ENCODE measurements at regions not wholly inside any gene's neighbourhood (a gene's known extent, or its start where the extent isn't known, plus 50 kb on each side); places are given as distances from the start of the nearest gene placed in this dataset.

DNA sequence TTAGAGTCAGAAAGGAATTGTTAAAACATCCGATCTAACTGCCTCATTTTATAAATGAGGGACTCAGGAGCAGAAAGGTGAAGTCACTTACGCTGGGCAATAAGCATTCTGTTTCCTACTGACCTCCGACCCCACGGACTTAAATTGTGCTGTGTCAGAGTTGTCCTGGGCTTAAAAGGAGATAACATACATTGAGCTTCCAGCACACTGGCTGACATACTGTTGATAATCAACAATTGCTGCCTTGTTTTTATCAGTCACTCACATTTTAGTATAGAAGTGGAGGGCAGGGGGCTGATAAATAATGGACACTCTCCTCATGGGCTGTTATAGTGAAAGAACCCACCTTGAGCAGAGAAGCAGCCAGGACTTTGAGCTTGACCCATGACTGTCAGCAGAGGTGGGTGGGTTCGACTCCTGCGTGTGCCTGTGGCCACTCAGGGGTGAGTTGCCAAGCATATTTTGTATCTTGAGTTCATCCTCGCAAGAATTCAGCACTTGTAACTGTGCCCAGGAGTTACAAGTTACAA, 166.5 kb upstream of the JARID2 start:
- Histone ChIP-seq H4K20me1 (ENCODE audit: insufficient read depth, low read length) (no peaks in the 10 kb centered on the region), H3K27ac (ENCODE audit: low read depth, low read length) (no peak overlapping the region), H3K79me2 (ENCODE audit: insufficient read depth, low read length) (no peaks in the 10 kb centered on the region), H2AFZ (ENCODE audit: low read length) (no peak overlapping the region), H3K9me3 (ENCODE audit: low read depth, low read length) (no peaks in the 10 kb centered on the region), H3K4me3 (ENCODE audit: insufficient read depth, low read length) (no peak overlapping the region), H3K4me1 (ENCODE audit: insufficient read depth, low read length) (no peaks in the 10 kb centered on the region), H3K4me2 (ENCODE audit: insufficient read depth, low read length) (no peak overlapping the region), H3K36me3 (ENCODE audit: insufficient read depth, low read length) (no peaks in the 10 kb centered on the region), H3K27me3 (ENCODE audit: insufficient read depth, low read length) (no peaks in the 10 kb centered on the region)
- TF ChIP-seq, protein P1, sequence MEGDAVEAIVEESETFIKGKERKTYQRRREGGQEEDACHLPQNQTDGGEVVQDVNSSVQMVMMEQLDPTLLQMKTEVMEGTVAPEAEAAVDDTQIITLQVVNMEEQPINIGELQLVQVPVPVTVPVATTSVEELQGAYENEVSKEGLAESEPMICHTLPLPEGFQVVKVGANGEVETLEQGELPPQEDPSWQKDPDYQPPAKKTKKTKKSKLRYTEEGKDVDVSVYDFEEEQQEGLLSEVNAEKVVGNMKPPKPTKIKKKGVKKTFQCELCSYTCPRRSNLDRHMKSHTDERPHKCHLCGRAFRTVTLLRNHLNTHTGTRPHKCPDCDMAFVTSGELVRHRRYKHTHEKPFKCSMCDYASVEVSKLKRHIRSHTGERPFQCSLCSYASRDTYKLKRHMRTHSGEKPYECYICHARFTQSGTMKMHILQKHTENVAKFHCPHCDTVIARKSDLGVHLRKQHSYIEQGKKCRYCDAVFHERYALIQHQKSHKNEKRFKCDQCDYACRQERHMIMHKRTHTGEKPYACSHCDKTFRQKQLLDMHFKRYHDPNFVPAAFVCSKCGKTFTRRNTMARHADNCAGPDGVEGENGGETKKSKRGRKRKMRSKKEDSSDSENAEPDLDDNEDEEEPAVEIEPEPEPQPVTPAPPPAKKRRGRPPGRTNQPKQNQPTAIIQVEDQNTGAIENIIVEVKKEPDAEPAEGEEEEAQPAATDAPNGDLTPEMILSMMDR (IDR thresholded peaks at IDR 0.05; ENCODE audit: extremely low read depth, low read depth, low read length): no peak
- peak; percentile 38 for DNase-seq (ENCODE audit: insufficient read length, low spot score, missing footprints)

DNA sequence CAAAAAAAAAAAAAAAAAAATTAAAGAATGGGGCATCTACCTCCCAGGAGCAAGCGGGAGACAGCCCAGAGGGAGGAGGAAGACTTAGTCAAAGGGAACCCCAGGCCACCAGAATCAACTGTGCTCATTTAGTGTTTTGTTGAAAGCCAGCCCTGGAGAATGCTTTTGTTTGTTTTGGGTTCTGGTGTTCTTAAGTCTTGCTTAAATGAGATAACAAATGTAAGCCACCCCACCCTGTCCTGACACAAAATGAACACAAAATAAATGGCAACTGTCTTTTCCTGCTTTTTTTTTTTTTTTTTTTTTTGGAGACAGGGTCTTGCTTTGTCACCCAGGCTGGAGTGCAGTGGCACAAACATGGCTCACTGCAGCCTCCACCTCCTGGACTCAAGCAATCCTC, 165.0 kb upstream of the JARID2 start:
- TF ChIP-seq, protein P1 (IDR thresholded peaks at IDR 0.05; ENCODE audit: extremely low read depth, low read depth, low read length): no peak
- Histone ChIP-seq H3K27ac (ENCODE audit: low read depth, low read length) (no peak overlapping the region), H3K79me2 (ENCODE audit: insufficient read depth, low read length) (no peaks in the 10 kb centered on the region)

DNA sequence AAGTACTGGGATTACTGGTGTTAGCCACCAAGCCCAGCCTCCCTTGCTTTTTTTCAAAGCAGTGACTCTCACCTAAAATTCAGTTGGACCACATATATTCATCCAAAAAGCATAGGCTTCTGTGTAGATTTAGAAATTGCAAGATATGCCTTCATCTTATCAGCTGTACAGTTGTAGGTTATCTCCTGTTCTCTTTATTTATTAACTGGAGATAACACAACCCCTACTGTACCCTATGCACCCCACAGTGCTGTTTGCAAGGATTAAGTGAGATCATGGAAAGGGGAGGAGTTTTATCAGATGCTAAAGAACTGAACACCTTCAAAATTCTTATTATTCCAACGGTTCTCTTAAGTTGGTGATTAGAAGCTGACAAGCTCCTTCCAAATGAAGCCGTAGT, 164.4 kb upstream of the JARID2 start:
- Histone ChIP-seq H3K27me3 (ENCODE audit: insufficient read depth, low read length) (no peaks in the 10 kb centered on the region), H4K20me1 (ENCODE audit: insufficient read depth, low read length) (no peaks in the 10 kb centered on the region), H3K4me2 (ENCODE audit: insufficient read depth, low read length) (no peak overlapping the region), H3K79me2 (ENCODE audit: insufficient read depth, low read length) (no peaks in the 10 kb centered on the region), H3K9me3 (ENCODE audit: low read depth, low read length) (no peaks in the 10 kb centered on the region), H3K27ac (ENCODE audit: low read depth, low read length) (no peak overlapping the region), H3K36me3 (ENCODE audit: insufficient read depth, low read length) (no peaks in the 10 kb centered on the region), H3K4me3 (ENCODE audit: insufficient read depth, low read length) (no peak overlapping the region), H2AFZ (ENCODE audit: low read length) (no peak overlapping the region), H3K4me1 (ENCODE audit: insufficient read depth, low read length) (no peaks in the 10 kb centered on the region)
- TF ChIP-seq, protein P1 (IDR thresholded peaks at IDR 0.05; ENCODE audit: extremely low read depth, low read depth, low read length): no peak
- DNase-seq (ENCODE audit: insufficient read length, low spot score, missing footprints): no peak

More for the DNA sequence above, 165.0 kb upstream of the JARID2 start:
- Histone ChIP-seq H3K4me2 (ENCODE audit: insufficient read depth, low read length) (no peak overlapping the region), H4K20me1 (ENCODE audit: insufficient read depth, low read length) (no peaks in the 10 kb centered on the region), H3K36me3 (ENCODE audit: insufficient read depth, low read length) (no peaks in the 10 kb centered on the region), H3K4me1 (ENCODE audit: insufficient read depth, low read length) (no peaks in the 10 kb centered on the region), H2AFZ (ENCODE audit: low read length) (no peak overlapping the region), H3K9me3 (ENCODE audit: low read depth, low read length) (no peaks in the 10 kb centered on the region), H3K27me3 (ENCODE audit: insufficient read depth, low read length) (no peaks in the 10 kb centered on the region), H3K4me3 (ENCODE audit: insufficient read depth, low read length) (no peak overlapping the region)
- DNase-seq (ENCODE audit: insufficient read length, low spot score, missing footprints): no peak

DNA sequence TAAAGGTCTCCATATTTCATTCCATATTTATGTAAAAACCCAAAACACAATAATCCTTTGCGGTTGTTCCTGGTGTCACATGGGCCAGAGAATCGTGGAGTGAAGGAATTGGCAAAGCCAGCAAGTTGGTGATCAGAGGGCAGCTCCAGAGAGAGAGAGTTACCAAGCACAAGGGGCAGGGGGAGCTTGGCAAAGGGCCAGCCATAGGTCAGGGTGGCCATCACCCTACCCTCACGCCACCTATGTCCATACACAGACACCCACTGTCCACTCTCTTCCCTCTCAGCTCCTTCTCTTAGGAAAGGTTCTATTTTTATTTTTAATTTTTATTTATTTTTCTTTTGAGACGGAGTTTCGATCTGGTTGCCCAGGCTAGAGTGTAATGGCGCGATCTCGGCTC, 163.2 kb upstream of the JARID2 start:
- TF ChIP-seq, protein P1 (IDR thresholded peaks at IDR 0.05; ENCODE audit: extremely low read depth, low read depth, low read length): no peak
- H3K27ac ChIP-seq (ENCODE audit: low read depth, low read length): no peak overlapping the region

More for the DNA sequence above, 163.2 kb upstream of the JARID2 start:
- Histone ChIP-seq H3K9me3 (ENCODE audit: low read depth, low read length) (no peaks in the 10 kb centered on the region), H3K27me3 (ENCODE audit: insufficient read depth, low read length) (no peaks in the 10 kb centered on the region), H4K20me1 (ENCODE audit: insufficient read depth, low read length) (no peaks in the 10 kb centered on the region), H3K36me3 (ENCODE audit: insufficient read depth, low read length) (no peaks in the 10 kb centered on the region), H3K4me2 (ENCODE audit: insufficient read depth, low read length) (no peak overlapping the region), H2AFZ (ENCODE audit: low read length) (no peak overlapping the region), H3K4me3 (ENCODE audit: insufficient read depth, low read length) (no peak overlapping the region), H3K4me1 (ENCODE audit: insufficient read depth, low read length) (no peaks in the 10 kb centered on the region), H3K79me2 (ENCODE audit: insufficient read depth, low read length) (no peaks in the 10 kb centered on the region)
- DNase-seq (ENCODE audit: insufficient read length, low spot score, missing footprints): no peak
